T-cell (primary cell): ENCODE measurements at regions not wholly inside any gene's neighbourhood (a gene's known extent, or its start where the extent isn't known, plus 50 kb on each side); places are given as distances from the start of the nearest gene placed in this dataset.

Experiments used
- ATAC-seq, 4 experiments: fragments of 200-7000 bp in 3 of 4; fragments of 150-1000 bp in 1 of 4; cut with Tn5 transposase; replicated peaks in 1 of 4; 1 replicate in 3 of 4; 2 replicates in 1 of 4; pipeline ENCODE4 v1.10.0; 2021; ENCODE audit warnings: moderate library complexity in 3 of 4, mild to moderate bottlenecking in 2 of 4, moderate number of reproducible peaks in 1 of 4
- CTCF ChIA-PET, 2 donors: fragments of 300-600 bp; sonication (Branson Sonifier 250); formaldehyde crosslinking; loops; one replicate each; lab custom pipeline; 2022; ENCODE audit warnings: antibody characterized with exemption in 2 of 2; lab: Charles Lee
- POLR2A ChIA-PET, 2 donors: fragments of 300-600 bp; sonication (Branson Sonifier 250); formaldehyde crosslinking; loops; one replicate each; lab custom pipeline; 2022; ENCODE audit warnings: antibody characterized with exemption in 2 of 2; lab: Charles Lee
- DNase-seq, 35 experiments: peaks; one replicate each; pipeline versions ENCODE4 v3.0.0 to v3.0.0-alpha.2; 2013 to 2023
- H3K27ac ChIP-seq: one replicate; pipeline ENCODE4 v1.5.1; 2013; ENCODE audit warnings: low read length
- H3K27me3 ChIP-seq, 2 experiments: replicated peaks in 1 of 2; 1 replicate in 1 of 2; 2 replicates in 1 of 2; pipeline versions ENCODE4 v1.6.1 to v1.7.0; 2013; ENCODE audit warnings: low read length in 1 of 2, mixed read lengths in 1 of 2; ENCODE audit not compliant: control insufficient read depth in 2 of 2, insufficient read depth in 2 of 2; ENCODE audit errors: extremely low read depth in 1 of 2
- H3K36me3 ChIP-seq, 2 donors: 1 replicate in 1 of 2; 2 replicates in 1 of 2; pipeline versions ENCODE4 v1.6.1 to v1.7.0; 2013; ENCODE audit warnings: low read length in 1 of 2; ENCODE audit not compliant: control insufficient read depth in 2 of 2, insufficient read depth in 1 of 2; ENCODE audit errors: extremely low read depth in 1 of 2
- H3K4me1 ChIP-seq, 2 experiments: 1 replicate in 1 of 2; 2 replicates in 1 of 2; pipeline versions ENCODE4 v1.6.1 to v1.7.0; 2013; ENCODE audit warnings: low read length in 2 of 2, mixed read lengths in 1 of 2; ENCODE audit not compliant: insufficient read depth in 2 of 2, control insufficient read depth in 1 of 2; ENCODE audit errors: extremely low read depth in 1 of 2
- H3K4me3 ChIP-seq, 2 donors: 1 replicate in 1 of 2; 2 replicates in 1 of 2; pipeline versions ENCODE4 v1.5.1 to v1.7.0; 2013; ENCODE audit warnings: mild to moderate bottlenecking in 2 of 2, low read length in 1 of 2, moderate library complexity in 1 of 2; ENCODE audit not compliant: control insufficient read depth in 1 of 2; ENCODE audit errors: extremely low read depth in 1 of 2
- H3K9me3 ChIP-seq: 2 replicates; pipeline ENCODE4 v1.7.0; 2013
- H3K27ac Mint-ChIP-seq, 2 donors: one replicate each; pipeline ENCODE4 v1.8.0; 2020 to 2021; ENCODE audit warnings: mild to moderate bottlenecking in 2 of 2, mixed read lengths in 2 of 2
- H3K27me3 Mint-ChIP-seq, 2 donors: one replicate each; pipeline ENCODE4 v1.8.0; 2021 to 2022; ENCODE audit warnings: mixed read lengths in 2 of 2
- H3K36me3 Mint-ChIP-seq: one replicate; pipeline ENCODE4 v1.8.0; 2021; ENCODE audit warnings: mixed read lengths
- H3K4me1 Mint-ChIP-seq, 3 donors: one replicate each; pipeline ENCODE4 v1.8.0; 2020 to 2022; ENCODE audit warnings: mixed read lengths in 3 of 3, mild to moderate bottlenecking in 1 of 3
- H3K4me3 Mint-ChIP-seq, 3 donors: one replicate each; pipeline ENCODE4 v1.8.0; 2020 to 2022; ENCODE audit warnings: mild to moderate bottlenecking in 3 of 3, mixed read lengths in 3 of 3, moderate library complexity in 3 of 3
- H3K9me3 Mint-ChIP-seq, 3 donors: one replicate each; pipeline ENCODE4 v1.8.0; 2020 to 2022; ENCODE audit warnings: mixed read lengths in 3 of 3
- WGBS: methylation state at CpG from one replicate; pipeline ENCODE4 v1.1.5; 2013; ENCODE audit warnings: missing lambda C conversion rate; ENCODE audit not compliant: insufficient coverage; 5-methylcytosine and 5-hydroxymethylcytosine counted together

- peaks cover 3 to 16% (median 14%) of the 10 kb centered on the region in 3 donors for H3K9me3 Mint-ChIP-seq
- H3K27me3 Mint-ChIP-seq = no peaks in the 10 kb centered on the region
- POLR2A ChIA-PET = no interaction called here
- Histone ChIP-seq H3K27ac (no peak overlapping the region), H3K4me1 (no peaks in the 10 kb centered on the region), H3K9me3 (no peaks in the 10 kb centered on the region), H3K36me3 (no peaks in the 10 kb centered on the region), H3K4me3 (no peak overlapping the region), H3K27me3 (no peaks in the 10 kb centered on the region)
- WGBS = no CpG with 5 or more reads among the region's 1 CpG
- DNase-seq (no peak), ATAC-seq (no peak)
- no peak overlapping the region for H3K27ac Mint-ChIP-seq
- no peaks in the 10 kb centered on the region for H3K4me1 Mint-ChIP-seq
- no peak overlapping the region for H3K4me3 Mint-ChIP-seq
- H3K36me3 Mint-ChIP-seq = peaks cover 3% of the 10 kb centered on the region
- CTCF ChIA-PET = no interaction called here
These were observed 239.1 kb upstream of the SGO1 start for GRCh38 chr3:20425138-20425537.

GRCh38 chr3:20424086-20424485 lies 238.1 kb upstream of the SGO1 start:
- H3K4me3 Mint-ChIP-seq = no peak overlapping the region
- H3K4me3 ChIP-seq = no peak overlapping the region
- no CpG with 5 or more reads among the region's 2 CpGs for WGBS

GRCh38 chr3:20422391-20422790 lies 236.4 kb upstream of the SGO1 start:
- Histone ChIP-seq H3K4me1 (no peaks in the 10 kb centered on the region), H3K4me3 (no peak overlapping the region), H3K36me3 (no peaks in the 10 kb centered on the region), H3K9me3 (no peaks in the 10 kb centered on the region), H3K27ac (no peak overlapping the region), H3K27me3 (no peaks in the 10 kb centered on the region)
- Mint-ChIP-seq H3K4me3 (no peak overlapping the region), H3K4me1 (no peaks in the 10 kb centered on the region), H3K27me3 (no peaks in the 10 kb centered on the region), H3K36me3 (peaks cover 3% of the 10 kb centered on the region), H3K27ac (no peak overlapping the region), H3K9me3 (peaks cover 0 to 5% (median 3%) of the 10 kb centered on the region in 3 donors)
- ChIA-PET POLR2A (no interaction called here), CTCF (no interaction called here)
- WGBS = 57% methylated on average over 1 of the region's 2 CpGs
- ATAC-seq (no peak), DNase-seq (no peak)

More at GRCh38 chr3:20424086-20424485, 238.1 kb upstream of the SGO1 start:
- CTCF ChIA-PET = no interaction called here
- POLR2A ChIA-PET = no interaction called here
- DNase-seq = no peak
- no peaks in the 10 kb centered on the region for H3K4me1 Mint-ChIP-seq
- H3K36me3 Mint-ChIP-seq = peaks cover 3% of the 10 kb centered on the region
- no peaks in the 10 kb centered on the region for H3K27me3 Mint-ChIP-seq
- Histone ChIP-seq H3K9me3 (no peaks in the 10 kb centered on the region), H3K27me3 (no peaks in the 10 kb centered on the region), H3K4me1 (no peaks in the 10 kb centered on the region), H3K27ac (no peak overlapping the region), H3K36me3 (no peaks in the 10 kb centered on the region)
- peaks cover 0 to 11% (median 5%) of the 10 kb centered on the region in 3 donors for H3K9me3 Mint-ChIP-seq
- no peak for ATAC-seq
- H3K27ac Mint-ChIP-seq = no peak overlapping the region

GRCh38 chr3:20417388-20418108 lies 231.5 kb upstream of the SGO1 start:
- ATAC-seq = no peak
- ChIA-PET POLR2A (no interaction called here), CTCF (no interaction called here)

GRCh38 chr3:20406611-20407011 lies 220.6 kb upstream of the SGO1 start:
- DNase-seq (no peak), ATAC-seq (no peak)
- Histone ChIP-seq H3K9me3 (no peaks in the 10 kb centered on the region), H3K36me3 (no peaks in the 10 kb centered on the region), H3K4me3 (no peak overlapping the region), H3K4me1 (no peaks in the 10 kb centered on the region), H3K27ac (no peak overlapping the region), H3K27me3 (no peaks in the 10 kb centered on the region)
- Mint-ChIP-seq H3K4me3 (no peak overlapping the region), H3K27me3 (no peaks in the 10 kb centered on the region), H3K4me1 (no peaks in the 10 kb centered on the region), H3K27ac (no peak overlapping the region), H3K36me3 (peaks cover 4% of the 10 kb centered on the region), H3K9me3 (no peaks in the 10 kb centered on the region)
- no CpG with 5 or more reads among the region's 2 CpGs for WGBS
- ChIA-PET CTCF (no interaction called here), POLR2A (no interaction called here)

More at GRCh38 chr3:20417388-20418108, 231.5 kb upstream of the SGO1 start:
- no peak overlapping the region for H3K4me3 Mint-ChIP-seq
- H3K27ac Mint-ChIP-seq = no peak overlapping the region
- H3K27me3 ChIP-seq = no peaks in the 10 kb centered on the region
- H3K4me1 Mint-ChIP-seq = no peaks in the 10 kb centered on the region
- H3K9me3 Mint-ChIP-seq = no peaks in the 10 kb centered on the region
- 83% methylated on average over 2 of the region's 5 CpGs for WGBS
- no peak overlapping the region for H3K4me3 ChIP-seq
- no peaks in the 10 kb centered on the region for H3K4me1 ChIP-seq
- H3K9me3 ChIP-seq = no peaks in the 10 kb centered on the region
- H3K27me3 Mint-ChIP-seq = no peaks in the 10 kb centered on the region
- no peak for DNase-seq
- H3K27ac ChIP-seq = no peak overlapping the region
- H3K36me3 Mint-ChIP-seq = no peaks in the 10 kb centered on the region
- no peaks in the 10 kb centered on the region for H3K36me3 ChIP-seq

- H3K4me3 Mint-ChIP-seq = no peak overlapping the region
- Histone ChIP-seq H3K36me3 (no peaks in the 10 kb centered on the region), H3K27ac (no peak overlapping the region), H3K4me1 (no peaks in the 10 kb centered on the region), H3K27me3 (no peaks in the 10 kb centered on the region), H3K9me3 (no peaks in the 10 kb centered on the region), H3K4me3 (no peak overlapping the region)
- ATAC-seq (no peak), DNase-seq (no peak)
- no peaks in the 10 kb centered on the region for H3K4me1 Mint-ChIP-seq
- 94% methylated on average over 4 of the region's 4 CpGs for WGBS
- H3K27ac Mint-ChIP-seq = no peak overlapping the region
- no peaks in the 10 kb centered on the region for H3K9me3 Mint-ChIP-seq
- ChIA-PET POLR2A (no interaction called here), CTCF (no interaction called here)
- H3K36me3 Mint-ChIP-seq = no peaks in the 10 kb centered on the region
- no peaks in the 10 kb centered on the region for H3K27me3 Mint-ChIP-seq
These were observed 219.7 kb upstream of the SGO1 start for GRCh38 chr3:20405744-20406143.

GRCh38 chr3:20405231-20405630 lies 219.2 kb upstream of the SGO1 start:
- H3K27ac ChIP-seq = no peak overlapping the region
- POLR2A ChIA-PET = no interaction called here
- H3K9me3 ChIP-seq = no peaks in the 10 kb centered on the region
- no peaks in the 10 kb centered on the region for H3K36me3 ChIP-seq
- H3K4me3 ChIP-seq = no peak overlapping the region
- DNase-seq (no peak), ATAC-seq (no peak)
- Mint-ChIP-seq H3K4me3 (no peak overlapping the region), H3K4me1 (no peaks in the 10 kb centered on the region), H3K27ac (no peak overlapping the region), H3K27me3 (no peaks in the 10 kb centered on the region), H3K36me3 (no peaks in the 10 kb centered on the region), H3K9me3 (no peaks in the 10 kb centered on the region)
- no peaks in the 10 kb centered on the region for H3K4me1 ChIP-seq
- CTCF ChIA-PET = no interaction called here
- WGBS = no CpG with 5 or more reads among the region's 3 CpGs
- no peaks in the 10 kb centered on the region for H3K27me3 ChIP-seq
